ENCODE measurements at regions not wholly inside any gene's neighbourhood (a gene's known extent, or its start where the extent isn't known, plus 50 kb on each side); places are given as distances from the start of the nearest gene placed in this dataset.

DNA sequence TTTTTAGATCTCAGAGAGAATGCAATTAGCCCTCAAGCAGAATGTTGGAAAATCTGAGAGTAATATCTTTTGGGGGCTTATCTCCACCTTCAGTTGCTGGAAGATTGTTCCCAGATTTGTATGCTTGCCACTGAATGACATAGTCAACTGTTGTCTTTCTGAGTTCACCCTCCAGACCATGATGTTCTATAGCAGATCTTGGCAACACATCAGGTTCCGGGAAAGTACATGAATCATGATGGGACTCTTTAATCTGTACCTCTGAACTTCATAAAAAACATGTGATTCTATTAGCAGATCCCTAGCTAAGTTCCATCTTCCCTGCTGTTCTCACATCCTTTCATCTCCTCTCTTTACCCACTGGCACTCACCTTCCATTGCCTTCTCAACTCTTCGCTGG lies 68.9 kb downstream of the PLCE1 start:
- no peak for DNase-seq (ENCODE audit: low read depth in 1 of 2, low spot score in 2 of 2)
- no peak overlapping the region for H2BK15ac ChIP-seq (ENCODE audit: low read length)
- no peaks in the 10 kb centered on the region for H3K79me2 ChIP-seq (ENCODE audit: control insufficient read depth in 1 of 2, insufficient read depth in 2 of 2, low read length in 2 of 2)
- H3K14ac ChIP-seq (ENCODE audit: insufficient read length), result no peak overlapping the region
- no peak overlapping the region for H3K18ac ChIP-seq (ENCODE audit: extremely low read depth, low read length)
- 100% methylated on average over 2 of the region's 2 CpGs; no CpG with 5 or more reads in 1 of the 2 experiments for WGBS, 2 experiments (ENCODE audit: extremely low coverage in 1 of 2, insufficient coverage in 1 of 2, insufficient read length in 1 of 2, insufficient replicate concordance in 2 of 2, low coverage in 1 of 2, low lambda C conversion rate in 2 of 2, missing lambda C conversion rate in 1 of 2)
- H3K27me3 ChIP-seq (replicated peaks in 1 of 4; ENCODE audit: control insufficient read depth in 3 of 4, extremely low read depth in 1 of 4, insufficient read depth in 3 of 4, low read length in 3 of 4), result no peaks in the 10 kb centered on the region
- H3K56ac ChIP-seq (replicated peaks; ENCODE audit: insufficient read length, low read depth, low read length), result no peak overlapping the region
- no peak overlapping the region for H2AK5ac ChIP-seq (ENCODE audit: low read depth, low read length)
- no peak overlapping the region for H2BK5ac ChIP-seq (ENCODE audit: low read depth, low read length)
- no peaks in the 10 kb centered on the region for H3K9me3 ChIP-seq (ENCODE audit: insufficient read depth in 2 of 2, low read depth in 1 of 2, low read length in 1 of 2)
- no peak overlapping the region for H3K4me2 ChIP-seq (ENCODE audit: insufficient read depth in 1 of 2, low read depth in 2 of 2, low read length in 2 of 2)
- no peak overlapping the region for H2BK20ac ChIP-seq (ENCODE audit: low read length)
- H3K4ac ChIP-seq (replicated peaks; ENCODE audit: insufficient read length, low read depth, low read length), result no peak overlapping the region
- H3K23ac ChIP-seq (ENCODE audit: insufficient read length), result no peak overlapping the region
- no peaks in the 10 kb centered on the region for H3K36me3 ChIP-seq (ENCODE audit: control insufficient read depth in 2 of 4, insufficient read depth in 4 of 4, low read length in 3 of 4)
- H2BK12ac ChIP-seq (ENCODE audit: low read depth, low read length), result no peak overlapping the region
- no peak overlapping the region for H4K8ac ChIP-seq (ENCODE audit: extremely low read depth, insufficient read depth, low read length)
- H3K27ac ChIP-seq (ENCODE audit: low read depth, low read length), result no peak overlapping the region
- no peaks in the 10 kb centered on the region for H3K23me2 ChIP-seq (ENCODE audit: low read depth, low read length)
- CTCF ChIA-PET (ENCODE audit: partially characterized antibody), result interaction anchor here (1.1 kb wide), 1 partner anchor 381 kb away, joined by 3 read pairs; no protein-coding TSS in a partner anchor
- H4K5ac ChIP-seq (ENCODE audit: insufficient read length, low read depth, low read length), result no peak overlapping the region
- FAIRE-seq, result no peak
- H2AFZ ChIP-seq (ENCODE audit: low read length), result no peak overlapping the region
- H4K91ac ChIP-seq (replicated peaks; ENCODE audit: insufficient read length, low read length), result no peak overlapping the region
- H3K4me1 ChIP-seq (replicated peaks in 1 of 4; ENCODE audit: control insufficient read depth in 3 of 4, insufficient read depth in 4 of 4, low read length in 3 of 4), result no peaks in the 10 kb centered on the region
- H4K20me1 ChIP-seq (replicated peaks in 1 of 2; ENCODE audit: control insufficient read depth in 1 of 2, insufficient read depth in 2 of 2, low read length in 2 of 2), result no peaks in the 10 kb centered on the region
- H3K9ac ChIP-seq (replicated peaks in 1 of 4; ENCODE audit: extremely low read depth in 1 of 4, low read depth in 3 of 4, low read length in 3 of 4), result no peak overlapping the region
- H3K79me1 ChIP-seq (ENCODE audit: low read depth, low read length), result no peaks in the 10 kb centered on the region
- no peak overlapping the region for H3K4me3 ChIP-seq (ENCODE audit: extremely low read depth in 1 of 4, insufficient read depth in 2 of 4, low read depth in 3 of 4, low read length in 4 of 4)
- H2BK120ac ChIP-seq (replicated peaks; ENCODE audit: low read depth, low read length), result no peak overlapping the region
- POLR2A ChIA-PET (ENCODE audit: partially characterized antibody), result no interaction called here
- TF ChIP-seq SIX5 (IDR thresholded peaks at IDR 0.05; ENCODE audit: low read depth, low read length), result no peak
- TF ChIP-seq, protein P1, sequence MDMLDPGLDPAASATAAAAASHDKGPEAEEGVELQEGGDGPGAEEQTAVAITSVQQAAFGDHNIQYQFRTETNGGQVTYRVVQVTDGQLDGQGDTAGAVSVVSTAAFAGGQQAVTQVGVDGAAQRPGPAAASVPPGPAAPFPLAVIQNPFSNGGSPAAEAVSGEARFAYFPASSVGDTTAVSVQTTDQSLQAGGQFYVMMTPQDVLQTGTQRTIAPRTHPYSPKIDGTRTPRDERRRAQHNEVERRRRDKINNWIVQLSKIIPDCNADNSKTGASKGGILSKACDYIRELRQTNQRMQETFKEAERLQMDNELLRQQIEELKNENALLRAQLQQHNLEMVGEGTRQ (IDR thresholded peaks at IDR 0.05; ENCODE audit: low read length), result no peak
- no peak for TF ChIP-seq CBX8 (IDR thresholded peaks at IDR 0.05; ENCODE audit: borderline replicate concordance, low read depth, low read length)
- TF ChIP-seq, protein P2, sequence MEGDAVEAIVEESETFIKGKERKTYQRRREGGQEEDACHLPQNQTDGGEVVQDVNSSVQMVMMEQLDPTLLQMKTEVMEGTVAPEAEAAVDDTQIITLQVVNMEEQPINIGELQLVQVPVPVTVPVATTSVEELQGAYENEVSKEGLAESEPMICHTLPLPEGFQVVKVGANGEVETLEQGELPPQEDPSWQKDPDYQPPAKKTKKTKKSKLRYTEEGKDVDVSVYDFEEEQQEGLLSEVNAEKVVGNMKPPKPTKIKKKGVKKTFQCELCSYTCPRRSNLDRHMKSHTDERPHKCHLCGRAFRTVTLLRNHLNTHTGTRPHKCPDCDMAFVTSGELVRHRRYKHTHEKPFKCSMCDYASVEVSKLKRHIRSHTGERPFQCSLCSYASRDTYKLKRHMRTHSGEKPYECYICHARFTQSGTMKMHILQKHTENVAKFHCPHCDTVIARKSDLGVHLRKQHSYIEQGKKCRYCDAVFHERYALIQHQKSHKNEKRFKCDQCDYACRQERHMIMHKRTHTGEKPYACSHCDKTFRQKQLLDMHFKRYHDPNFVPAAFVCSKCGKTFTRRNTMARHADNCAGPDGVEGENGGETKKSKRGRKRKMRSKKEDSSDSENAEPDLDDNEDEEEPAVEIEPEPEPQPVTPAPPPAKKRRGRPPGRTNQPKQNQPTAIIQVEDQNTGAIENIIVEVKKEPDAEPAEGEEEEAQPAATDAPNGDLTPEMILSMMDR (IDR thresholded peaks at IDR 0.05; ENCODE audit: control extremely low read depth in 1 of 3, insufficient read depth in 1 of 3, low read depth in 1 of 3, low read length in 3 of 3), result no peak
- TF ChIP-seq, protein P3, sequence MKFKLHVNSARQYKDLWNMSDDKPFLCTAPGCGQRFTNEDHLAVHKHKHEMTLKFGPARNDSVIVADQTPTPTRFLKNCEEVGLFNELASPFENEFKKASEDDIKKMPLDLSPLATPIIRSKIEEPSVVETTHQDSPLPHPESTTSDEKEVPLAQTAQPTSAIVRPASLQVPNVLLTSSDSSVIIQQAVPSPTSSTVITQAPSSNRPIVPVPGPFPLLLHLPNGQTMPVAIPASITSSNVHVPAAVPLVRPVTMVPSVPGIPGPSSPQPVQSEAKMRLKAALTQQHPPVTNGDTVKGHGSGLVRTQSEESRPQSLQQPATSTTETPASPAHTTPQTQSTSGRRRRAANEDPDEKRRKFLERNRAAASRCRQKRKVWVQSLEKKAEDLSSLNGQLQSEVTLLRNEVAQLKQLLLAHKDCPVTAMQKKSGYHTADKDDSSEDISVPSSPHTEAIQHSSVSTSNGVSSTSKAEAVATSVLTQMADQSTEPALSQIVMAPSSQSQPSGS (IDR thresholded peaks at IDR 0.05; ENCODE audit: low read length), result no peak
- no peak for TF ChIP-seq SIN3A (conservative IDR thresholded peaks at IDR 0.05 in 1 of 2, IDR thresholded peaks at IDR 0.05 in 1 of 2; ENCODE audit: low read depth in 1 of 2, low read length in 2 of 2)
- TF ChIP-seq BCL11A (IDR thresholded peaks at IDR 0.05; ENCODE audit: low read depth in 2 of 2, low read length in 2 of 2), result no peak
- no peak for TF ChIP-seq CHD2 (IDR thresholded peaks at IDR 0.05; ENCODE audit: low read length)
- TF ChIP-seq SRF (IDR thresholded peaks at IDR 0.05; ENCODE audit: low read depth, low read length), result no peak

Measured in H1 (cell line).